K562 (cell line): ENCODE measurements at regions not wholly inside any gene's neighbourhood (a gene's known extent, or its start where the extent isn't known, plus 50 kb on each side); places are given as distances from the start of the nearest gene placed in this dataset.

ENCODE experiments used
- ATAC-seq: fragments of 200-7000 bp; cut with Tn5 transposase; 3 replicates; pipeline ENCODE4 v1.9.1; 2020; ENCODE audit warnings: moderate library complexity
- BruUV-seq: library from RNA; stranded (reverse); fragments of 400-500 nt; replicated peaks from 2 replicates; lab custom pipeline; 2021; lab: Mats Ljungman, UMichigan
- CTCF ChIA-PET: fragments of 300-600 bp; formaldehyde crosslinking; extraction: SDS; loops from one replicate; lab custom pipeline; 2021; ENCODE audit warnings: low intra/inter-chr PET ratio; lab: Yijun Ruan, JAX
- POLR2A ChIA-PET: fragments of 300-600, 350-650 bp; sonication (Branson Sonifier 250); formaldehyde crosslinking; extraction: SDS; loops from one replicate; lab custom pipeline; 2021; ENCODE audit warnings: antibody characterized with exemption, inconsistent platforms; lab: Yijun Ruan, JAX
- DNase-seq, 4 experiments: peaks; one replicate each; pipeline versions ENCODE4 v3.0.0 to v3.0.0-alpha.2; 2011 to 2018; ENCODE audit warnings: low spot score in 3 of 4, mixed read lengths in 3 of 4; ENCODE audit errors: extremely low read depth in 1 of 4
- FAIRE-seq: peaks from 2 replicates; lab custom pipeline; 2011; peaks lifted over from hg19 to GRCh38; lab: Jason Lieb, UNC
- H2AFZ ChIP-seq: 2 replicates; pipeline ENCODE4 v1.6.0; 2011; ENCODE audit warnings: low read depth, low read length, control low read depth, inconsistent platforms
- H3K27ac ChIP-seq: fragments of 200-600 bp; 3 replicates; pipeline ENCODE4 v1.8.0; 2011; ENCODE audit warnings: low read depth, mild to moderate bottlenecking, control low read depth, inconsistent platforms, low read length, moderate library complexity, mixed read lengths; ENCODE audit errors: extremely low read depth
- H3K27me3 ChIP-seq, 2 experiments: fragments of 300-600 bp in 1 of 2; 2 replicates in 1 of 2; 3 replicates in 1 of 2; pipeline versions ENCODE4 v1.6.0 to v1.8.0; 2011; ENCODE audit warnings: inconsistent platforms in 2 of 2, low read length in 2 of 2, mild to moderate bottlenecking in 1 of 2, mixed read lengths in 1 of 2, moderate library complexity in 1 of 2; ENCODE audit not compliant: control insufficient read depth in 2 of 2, insufficient read depth in 2 of 2
- H3K36me3 ChIP-seq: fragments of 300-600 bp; 3 replicates; pipeline ENCODE4 v1.8.0; 2011; ENCODE audit warnings: mild to moderate bottlenecking, low read length, inconsistent platforms; ENCODE audit not compliant: control insufficient read depth, insufficient read depth
- H3K4me1 ChIP-seq, 2 experiments: fragments of 200-600 bp in 1 of 2; replicated peaks in 1 of 2; 2 replicates in 1 of 2; 3 replicates in 1 of 2; pipeline versions ENCODE4 v1.5.1 to v1.8.0; 2011; ENCODE audit warnings: inconsistent platforms in 2 of 2, low read length in 2 of 2, mild to moderate bottlenecking in 1 of 2, mixed read lengths in 1 of 2, moderate library complexity in 1 of 2; ENCODE audit not compliant: control insufficient read depth in 2 of 2, insufficient read depth in 2 of 2
- H3K4me2 ChIP-seq: 2 replicates; pipeline ENCODE4 v1.6.1; 2011; ENCODE audit warnings: low read length, control low read depth, inconsistent platforms, mixed read lengths; ENCODE audit not compliant: insufficient read depth
- H3K4me3 ChIP-seq: fragments of 200-600 bp; sonication (generic), shearing (Covaris generic); 2 replicates; pipeline ENCODE4 v1.5.1; 2016; ENCODE audit warnings: control low read depth, inconsistent platforms
- H3K79me2 ChIP-seq: fragments of 200-600 bp; 3 replicates; pipeline ENCODE4 v1.8.0; 2011; ENCODE audit warnings: low read length, inconsistent platforms; ENCODE audit not compliant: control insufficient read depth, insufficient read depth
- H3K9ac ChIP-seq, 2 experiments: 2 replicates each; pipeline versions ENCODE4 v1.6.0 to v1.6.1; 2011; ENCODE audit warnings: low read depth in 2 of 2, low read length in 2 of 2, control low read depth in 1 of 2, inconsistent platforms in 1 of 2, mild to moderate bottlenecking in 1 of 2, mixed read lengths in 1 of 2; ENCODE audit not compliant: insufficient read depth in 1 of 2
- H3K9me1 ChIP-seq: one replicate; pipeline ENCODE4 v1.6.0; 2011; ENCODE audit warnings: inconsistent platforms, mild to moderate bottlenecking, low read length, moderate library complexity; ENCODE audit not compliant: control insufficient read depth, insufficient read depth
- H3K9me3 ChIP-seq: replicated peaks from 2 replicates; pipeline ENCODE4 v1.5.1; 2011; ENCODE audit warnings: low read depth, low read length, inconsistent platforms; ENCODE audit not compliant: control insufficient read depth, insufficient read depth
- H4K20me1 ChIP-seq: replicated peaks from 2 replicates; pipeline ENCODE4 v1.6.1; 2011; ENCODE audit warnings: low read length, inconsistent platforms, mixed read lengths; ENCODE audit not compliant: control insufficient read depth, insufficient read depth
- ATF7 ChIP-seq: fragments of 450-650 bp; IDR thresholded peaks from 2 replicates; pipeline ENCODE4 v1.7.1; 2014; ENCODE audit warnings: mild to moderate bottlenecking, moderate library complexity
- BACH1 ChIP-seq: fragments of 200-800 bp; sonication (Bioruptor generic); IDR thresholded peaks from 2 replicates; pipeline ENCODE4 v1.6.1; 2016; ENCODE audit warnings: missing genetic modification characterization, missing compliant biosample characterization
- FIP1L1 ChIP-seq: fragments of 200-400 bp; formaldehyde crosslinking; IDR thresholded peaks from 2 replicates; pipeline ENCODE4 v1.6.1; 2018; ENCODE audit warnings: mild to moderate bottlenecking, low read depth, low read length; ENCODE audit not compliant: poor library complexity, severe bottlenecking
- GTF2F1 ChIP-seq: IDR thresholded peaks from 2 replicates; pipeline ENCODE4 v1.6.1; 2011; ENCODE audit warnings: low read depth, low read length, improper control_type of control experiment
- NR2C2 ChIP-seq, 2 experiments: fragments of 200-800 bp in 1 of 2; sonication (Bioruptor generic) in 1 of 2; sonication (generic) in 1 of 2; formaldehyde crosslinking in 1 of 2; IDR thresholded peaks; 2 replicates each; pipeline versions ENCODE4 v1.6.1 to v1.8.0; 2016 to 2022; ENCODE audit warnings: mild to moderate bottlenecking in 1 of 2, missing compliant biosample characterization in 1 of 2, missing genetic modification characterization in 1 of 2, missing genetic modification reagents in 1 of 2
- PTBP1 ChIP-seq: fragments of 200-400 bp; formaldehyde crosslinking; IDR thresholded peaks from 2 replicates; pipeline ENCODE4 v1.6.1; 2017; ENCODE audit warnings: low read depth, low read length
- PTTG1 ChIP-seq: fragments of 450-650 bp; IDR thresholded peaks from 2 replicates; pipeline ENCODE4 v1.6.1; 2016; ENCODE audit warnings: low read depth, mild to moderate bottlenecking, missing genetic modification characterization, missing compliant biosample characterization
- SAP30 ChIP-seq: fragments of 200-600 bp; sonication (generic); IDR thresholded peaks from 2 replicates; pipeline ENCODE4 v1.6.1; 2012; ENCODE audit warnings: borderline replicate concordance, low read depth, mild to moderate bottlenecking, moderate library complexity, low read length, control low read depth, inconsistent platforms; ENCODE audit not compliant: insufficient read depth, poor library complexity, severe bottlenecking
- TFAM ChIP-seq: fragments of 250-450 bp; sonication (Bioruptor Pico); conservative IDR thresholded peaks from 2 replicates; pipeline ENCODE4 v1.5.0; 2021; ENCODE audit warnings: mild to moderate bottlenecking, moderate library complexity
- U2AF1 ChIP-seq: fragments of 200-400 bp; formaldehyde crosslinking; optimal IDR thresholded peaks from 2 replicates; pipeline ENCODE3; 2017; ENCODE audit warnings: mild to moderate bottlenecking, low read depth, low read length, moderate library complexity
- ZC3H8 ChIP-seq: fragments of 450-650 bp; IDR thresholded peaks from 2 replicates; pipeline ENCODE4 v1.6.1; 2017
- ZFP30 ChIP-seq: fragments of 250-450 bp; sonication (Bioruptor Pico); IDR thresholded peaks from 2 replicates; pipeline ENCODE4 v1.8.0; 2022; ENCODE audit warnings: moderate library complexity, mild to moderate bottlenecking, inconsistent platforms, borderline replicate concordance
- ZNF778 ChIP-seq: fragments of 450-650 bp; formaldehyde crosslinking; IDR thresholded peaks from 2 replicates; pipeline ENCODE4 v1.4.0; 2020; ENCODE audit warnings: mild to moderate bottlenecking, moderate library complexity
- ZNF780A ChIP-seq: fragments of 250-450 bp; sonication (Bioruptor Pico); IDR thresholded peaks from 2 replicates; pipeline ENCODE4 v1.5.0; 2021; ENCODE audit warnings: mild to moderate bottlenecking
- ZNF785 ChIP-seq: fragments of 250-450 bp; sonication (Bioruptor Pico); IDR thresholded peaks from 2 replicates; pipeline ENCODE4 v1.4.0; 2020; ENCODE audit warnings: mild to moderate bottlenecking
- WGBS: fragments of 100-300 bp; shearing (Covaris generic); methylation state at CpG from one replicate; pipeline ENCODE4 v1.1.6; 2016; ENCODE audit warnings: low coverage, mixed read lengths; ENCODE audit not compliant: insufficient coverage; ENCODE audit errors: missing lambda C conversion rate; 5-methylcytosine and 5-hydroxymethylcytosine counted together
- in situ Hi-C: fragments of 300-500 bp; cut with MboI; formaldehyde crosslinking; loops from 4 replicates; pipeline ENCODE4 v1.15.0; 2018; ENCODE audit warnings: inconsistent platforms, mixed read lengths
- intact Hi-C: fragments of 100-400 bp; cut with micrococcal nuclease; formaldehyde crosslinking; loops from 2 replicates; pipeline ENCODE4 v1.14.2; 2022

- Histone ChIP-seq H3K36me3 (no peaks in the 10 kb centered on the region), H4K20me1 (no peaks in the 10 kb centered on the region)
- POLR2A ChIA-PET: interaction anchor here (0.6 kb wide), 1 partner anchor 9 kb away, joined by 3 read pairs; no protein-coding TSS in a partner anchor
- no peak for TF ChIP-seq GTF2F1
- no peak for TF ChIP-seq NR2C2 (CRISPR knock-in tag; IDR thresholded peaks at IDR 0.05)
- no peak for TF ChIP-seq NR2C2 (tag; IDR thresholded peaks at IDR 0.05)
- TF ChIP-seq ZC3H8: no peak
- no peak for TF ChIP-seq PTBP1
- TF ChIP-seq U2AF1: no peak
- no peak for TF ChIP-seq FIP1L1
- no peak for TF ChIP-seq ZNF780A (CRISPR knock-in tag)
- no peak for TF ChIP-seq ATF7
- TF ChIP-seq TFAM: no peak
- no peak for TF ChIP-seq BACH1 (tag)
- TF ChIP-seq SAP30: no peak
- no peak for TF ChIP-seq ZNF785 (CRISPR knock-in tag)
- TF ChIP-seq ZNF778 (CRISPR knock-in tag): no peak
- no peak for TF ChIP-seq ZFP30 (CRISPR knock-in tag)
- TF ChIP-seq PTTG1 (tag): no peak
Observed at GRCh38 chr17:12320286-12320685, 299.6 kb downstream of the MAP2K4 start.

More at GRCh38 chr17:12320286-12320685, 299.6 kb downstream of the MAP2K4 start:
- in situ Hi-C loops: no loop called here
- H3K9me1 ChIP-seq: no peaks in the 10 kb centered on the region
- H3K79me2 ChIP-seq: no peaks in the 10 kb centered on the region
- no peak for DNase-seq
- no peak overlapping the region for H3K4me2 ChIP-seq
- FAIRE-seq: no peak
- no peaks in the 10 kb centered on the region for H3K9me3 ChIP-seq
- ATAC-seq: no peak
- no peaks in the 10 kb centered on the region for H3K4me1 ChIP-seq
- H3K27me3 ChIP-seq: no peaks in the 10 kb centered on the region
- CTCF ChIA-PET: no interaction called here
- no peak overlapping the region for H2AFZ ChIP-seq
- H3K4me3 ChIP-seq: no peak overlapping the region
- BruUV-seq: no TSS peak
- 0% methylated on average over 3 of the region's 4 CpGs for WGBS
- no peak overlapping the region for H3K9ac ChIP-seq
- no peak overlapping the region for H3K27ac ChIP-seq
- intact Hi-C loops: no loop called here
